ENCODE measurements at regions not wholly inside any gene's neighbourhood (a gene's known extent, or its start where the extent isn't known, plus 50 kb on each side); places are given as distances from the start of the nearest gene placed in this dataset.

GRCh38 chr4:81549984-81550383 lies 78.3 kb upstream of the RASGEF1B start:
- TF ChIP-seq POLR2AphosphoS5 (IDR thresholded peaks at IDR 0.05; ENCODE audit: low read depth, low read length) (no peak), REST (IDR thresholded peaks at IDR 0.05; ENCODE audit: insufficient read depth in 1 of 2, low read depth in 2 of 2, low read length in 2 of 2) (no peak), SIN3A (IDR thresholded peaks at IDR 0.05; ENCODE audit: borderline replicate concordance, insufficient read depth, low read length) (no peak), TAF1 (IDR thresholded peaks at IDR 0.05; ENCODE audit: borderline replicate concordance, insufficient read depth, low read length) (no peak), FOXP2 (optimal IDR thresholded peaks at IDR 0.05; ENCODE audit: borderline replicate concordance, extremely low read depth, extremely low read length, insufficient read depth) (no peak)
